Dedifferentiated amniotic fluid mesenchymal stem cell (primary cell): ENCODE measurements at regions not wholly inside any gene's neighbourhood (a gene's known extent, or its start where the extent isn't known, plus 50 kb on each side); places are given as distances from the start of the nearest gene placed in this dataset.
"Not testable (repeated sequence)": the region's sequence is repeated elsewhere in the genome, so short reads cannot be mapped to it uniquely, and the experiment has no call there.

ENCODE experiments used
- DNase-seq: peaks from one replicate; pipeline ENCODE4 v3.0.0-alpha.2; 2016; ENCODE audit errors: extremely low spot score

- DNase-seq: peak; percentile 70
These were observed 251.2 kb upstream of the USP24 start for GRCh38 chr1:55466373-55466772.

- no peak for DNase-seq
These were observed 249.4 kb upstream of the USP24 start for GRCh38 chr1:55464550-55464949.

GRCh38 chr1:55463814-55464475 lies 248.8 kb upstream of the USP24 start:
- no peak for DNase-seq

GRCh38 chr1:55457874-55458273 lies 242.7 kb upstream of the USP24 start:
- DNase-seq: no peak

- DNase-seq: no peak
These were observed 241.8 kb upstream of the USP24 start for GRCh38 chr1:55456971-55457370.

GRCh38 chr1:55448261-55448660 lies 233.1 kb upstream of the USP24 start:
- no peak for DNase-seq

GRCh38 chr1:55447488-55447887 lies 232.3 kb upstream of the USP24 start:
- DNase-seq: no peak

- DNase-seq: peak; percentile 37
These were observed 231.2 kb upstream of the USP24 start for GRCh38 chr1:55446351-55446750.

GRCh38 chr1:55445416-55445815 lies 230.3 kb upstream of the USP24 start:
- no peak for DNase-seq

GRCh38 chr1:55444667-55445066 lies 229.5 kb upstream of the USP24 start:
- DNase-seq: no peak

GRCh38 chr1:55443175-55443915 lies 228.2 kb upstream of the USP24 start:
- DNase-seq: peak; percentile 98

GRCh38 chr1:55441489-55441888 lies 226.3 kb upstream of the USP24 start:
- peak; percentile 44 for DNase-seq

- no peak for DNase-seq
These were observed 222.5 kb upstream of the USP24 start for GRCh38 chr1:55437692-55438091.

- not testable (repeated sequence) for DNase-seq
These were observed 215.6 kb upstream of the USP24 start for GRCh38 chr1:55430720-55431119.

GRCh38 chr1:55430206-55430605 lies 215.0 kb upstream of the USP24 start:
- not testable (repeated sequence) for DNase-seq

- DNase-seq: peak; percentile 91
These were observed 214.1 kb upstream of the USP24 start for GRCh38 chr1:55428944-55429931.

GRCh38 chr1:55428231-55428630 lies 213.1 kb upstream of the USP24 start:
- no peak for DNase-seq

- no peak for DNase-seq
These were observed 212.4 kb upstream of the USP24 start for GRCh38 chr1:55427606-55428005.

GRCh38 chr1:55426619-55427018 lies 211.5 kb upstream of the USP24 start:
- DNase-seq: no peak

GRCh38 chr1:55426156-55426555 lies 211.0 kb upstream of the USP24 start:
- no peak for DNase-seq

GRCh38 chr1:55425310-55425930 lies 210.3 kb upstream of the USP24 start:
- no peak for DNase-seq

GRCh38 chr1:55423376-55423775 lies 208.2 kb upstream of the USP24 start:
- no peak for DNase-seq
